ENCODE measurements at regions not wholly inside any gene's neighbourhood (a gene's known extent, or its start where the extent isn't known, plus 50 kb on each side); places are given as distances from the start of the nearest gene placed in this dataset.

GRCh38 chr1:4516596-4516995 lies 137.8 kb upstream of the AJAP1 start:
- TF ChIP-seq CTCF (IDR thresholded peaks at IDR 0.05; ENCODE audit: borderline replicate concordance, extremely low read depth, low read length, poor library complexity, severe bottlenecking) (no peak), EZH2 (IDR thresholded peaks at IDR 0.05; ENCODE audit: borderline replicate concordance, low read depth, low read length, severe bottlenecking) (no peak)
- Histone ChIP-seq H3K36me3 (ENCODE audit: insufficient read depth, low read length) (no peaks in the 10 kb centered on the region), H4K20me1 (ENCODE audit: insufficient read depth, low read length) (no peaks in the 10 kb centered on the region), H3K4me3 (ENCODE audit: low read depth in 1 of 2, low read length in 2 of 2) (no peak overlapping the region), H3K9ac (ENCODE audit: low read depth, low read length) (no peak overlapping the region), H3K27ac (ENCODE audit: low read length) (no peak overlapping the region), H3K4me1 (ENCODE audit: insufficient read depth, low read length) (no peaks in the 10 kb centered on the region), H3K9me3 (ENCODE audit: insufficient read depth, low read length, severe bottlenecking) (no peaks in the 10 kb centered on the region), H2AFZ (ENCODE audit: low read depth, low read length) (no peak overlapping the region), H3K79me2 (ENCODE audit: insufficient read depth, low read length) (no peaks in the 10 kb centered on the region), H3K27me3 (ENCODE audit: insufficient read depth, low read length, poor library complexity) (no peaks in the 10 kb centered on the region), H3K4me2 (ENCODE audit: insufficient read depth, low read length) (no peak overlapping the region)
- DNase-seq, result no peak
- ATAC-seq (ENCODE audit: insufficient read depth, low read depth), result no peak

GRCh38 chr1:4517186-4517954 lies 137.0 kb upstream of the AJAP1 start:
- no peak overlapping the region for H3K27ac ChIP-seq (ENCODE audit: low read length)
- no peak overlapping the region for H3K4me2 ChIP-seq (ENCODE audit: insufficient read depth, low read length)
- H3K4me3 ChIP-seq (ENCODE audit: low read depth in 1 of 2, low read length in 2 of 2), result no peak overlapping the region
- ATAC-seq (ENCODE audit: insufficient read depth, low read depth), result no peak
- H3K27me3 ChIP-seq (ENCODE audit: insufficient read depth, low read length, poor library complexity), result no peaks in the 10 kb centered on the region
- no peaks in the 10 kb centered on the region for H3K79me2 ChIP-seq (ENCODE audit: insufficient read depth, low read length)
- DNase-seq, result no peak
- no peaks in the 10 kb centered on the region for H3K36me3 ChIP-seq (ENCODE audit: insufficient read depth, low read length)
- H4K20me1 ChIP-seq (ENCODE audit: insufficient read depth, low read length), result no peaks in the 10 kb centered on the region
- no peak overlapping the region for H3K9ac ChIP-seq (ENCODE audit: low read depth, low read length)
- no peak overlapping the region for H2AFZ ChIP-seq (ENCODE audit: low read depth, low read length)
- no peaks in the 10 kb centered on the region for H3K9me3 ChIP-seq (ENCODE audit: insufficient read depth, low read length, severe bottlenecking)
- no peaks in the 10 kb centered on the region for H3K4me1 ChIP-seq (ENCODE audit: insufficient read depth, low read length)
- TF ChIP-seq EZH2 (IDR thresholded peaks at IDR 0.05; ENCODE audit: borderline replicate concordance, low read depth, low read length, severe bottlenecking) (no peak), CTCF (IDR thresholded peaks at IDR 0.05; ENCODE audit: borderline replicate concordance, extremely low read depth, low read length, poor library complexity, severe bottlenecking) (no peak)

GRCh38 chr1:4518621-4519020 lies 135.8 kb upstream of the AJAP1 start:
- no peak for TF ChIP-seq CTCF (IDR thresholded peaks at IDR 0.05; ENCODE audit: borderline replicate concordance, extremely low read depth, low read length, poor library complexity, severe bottlenecking)
- TF ChIP-seq EZH2 (IDR thresholded peaks at IDR 0.05; ENCODE audit: borderline replicate concordance, low read depth, low read length, severe bottlenecking), result no peak
- DNase-seq (no peak), ATAC-seq (ENCODE audit: insufficient read depth, low read depth) (no peak)
- no peak overlapping the region for H3K4me2 ChIP-seq (ENCODE audit: insufficient read depth, low read length)
- H3K27ac ChIP-seq (ENCODE audit: low read length), result no peak overlapping the region
- no peaks in the 10 kb centered on the region for H3K27me3 ChIP-seq (ENCODE audit: insufficient read depth, low read length, poor library complexity)
- no peaks in the 10 kb centered on the region for H3K79me2 ChIP-seq (ENCODE audit: insufficient read depth, low read length)
- H3K9ac ChIP-seq (ENCODE audit: low read depth, low read length), result no peak overlapping the region
- no peaks in the 10 kb centered on the region for H3K9me3 ChIP-seq (ENCODE audit: insufficient read depth, low read length, severe bottlenecking)
- no peak overlapping the region for H2AFZ ChIP-seq (ENCODE audit: low read depth, low read length)
- no peaks in the 10 kb centered on the region for H3K4me1 ChIP-seq (ENCODE audit: insufficient read depth, low read length)
- no peak overlapping the region for H3K4me3 ChIP-seq (ENCODE audit: low read depth in 1 of 2, low read length in 2 of 2)
- H4K20me1 ChIP-seq (ENCODE audit: insufficient read depth, low read length), result no peaks in the 10 kb centered on the region
- H3K36me3 ChIP-seq (ENCODE audit: insufficient read depth, low read length), result no peaks in the 10 kb centered on the region

Data from DND-41 (cell line).